ENCODE measurements at regions not wholly inside any gene's neighbourhood (a gene's known extent, or its start where the extent isn't known, plus 50 kb on each side); places are given as distances from the start of the nearest gene placed in this dataset.
"Not testable (repeated sequence)": the region's sequence is repeated elsewhere in the genome, so short reads cannot be mapped to it uniquely, and the experiment has no call there.

- DNase-seq (ENCODE audit: low read depth in 2 of 2): no peak
These were observed 147.6 kb upstream of the BARHL2 start for GRCh38 chr1:90864681-90865080.

GRCh38 chr1:90862782-90863181, 145.7 kb upstream of the BARHL2 start:
- no peak for DNase-seq (ENCODE audit: low read depth in 2 of 2)

GRCh38 chr1:90861421-90861820, 144.3 kb upstream of the BARHL2 start:
- DNase-seq (ENCODE audit: low read depth in 2 of 2): not testable (repeated sequence)

GRCh38 chr1:90856463-90857007, 139.4 kb upstream of the BARHL2 start:
- DNase-seq (ENCODE audit: low read depth in 2 of 2): no peak

- DNase-seq (ENCODE audit: low read depth in 2 of 2): no peak
These were observed 137.4 kb upstream of the BARHL2 start for GRCh38 chr1:90854397-90854924.

- no peak for DNase-seq (ENCODE audit: low read depth in 2 of 2)
These were observed 134.6 kb upstream of the BARHL2 start for GRCh38 chr1:90851711-90852050.

GRCh38 chr1:90850898-90851710, 134.0 kb upstream of the BARHL2 start:
- peak; percentile 50 to 74 for DNase-seq (ENCODE audit: low read depth in 2 of 2)

- no peak for DNase-seq (ENCODE audit: low read depth in 2 of 2)
These were observed 133.2 kb upstream of the BARHL2 start for GRCh38 chr1:90850181-90850897.

- no peak for DNase-seq (ENCODE audit: low read depth in 2 of 2)
These were observed 124.4 kb upstream of the BARHL2 start for GRCh38 chr1:90841473-90841872.

GRCh38 chr1:90840352-90840751, 123.2 kb upstream of the BARHL2 start:
- no peak for DNase-seq (ENCODE audit: low read depth in 2 of 2)

- no peak for DNase-seq (ENCODE audit: low read depth in 2 of 2)
These were observed 122.2 kb upstream of the BARHL2 start for GRCh38 chr1:90839323-90839722.

GRCh38 chr1:90838720-90839119, 121.6 kb upstream of the BARHL2 start:
- no peak for DNase-seq (ENCODE audit: low read depth in 2 of 2)

- DNase-seq (ENCODE audit: low read depth in 2 of 2): no peak
These were observed 120.3 kb upstream of the BARHL2 start for GRCh38 chr1:90837420-90837819.

GRCh38 chr1:90836345-90836679, 119.2 kb upstream of the BARHL2 start:
- DNase-seq (ENCODE audit: low read depth in 2 of 2): no peak

- DNase-seq (ENCODE audit: low read depth in 2 of 2): no peak
These were observed 118.7 kb upstream of the BARHL2 start for GRCh38 chr1:90835661-90836344.

GRCh38 chr1:90834886-90835660, 118.0 kb upstream of the BARHL2 start:
- DNase-seq (ENCODE audit: low read depth in 2 of 2): no peak

GRCh38 chr1:90834354-90834885, 117.3 kb upstream of the BARHL2 start:
- DNase-seq (ENCODE audit: low read depth in 2 of 2): no peak

- DNase-seq (ENCODE audit: low read depth in 2 of 2): no peak
These were observed 116.5 kb upstream of the BARHL2 start for GRCh38 chr1:90833466-90834110.

- no peak for DNase-seq (ENCODE audit: low read depth in 2 of 2)
These were observed 114.8 kb upstream of the BARHL2 start for GRCh38 chr1:90831910-90832309.

- no peak for DNase-seq (ENCODE audit: low read depth in 2 of 2)
These were observed 109.7 kb upstream of the BARHL2 start for GRCh38 chr1:90826834-90827233.

- no peak for DNase-seq (ENCODE audit: low read depth in 2 of 2)
These were observed 108.9 kb upstream of the BARHL2 start for GRCh38 chr1:90826024-90826423.
